22Rv1 (cell line): ENCODE measurements at regions not wholly inside any gene's neighbourhood (a gene's known extent, or its start where the extent isn't known, plus 50 kb on each side); places are given as distances from the start of the nearest gene placed in this dataset.

Experiments
- ZFX ChIP-seq: fragments of 450-650 bp; IDR thresholded peaks from 2 replicates; pipeline ENCODE4 v1.6.1; 2017; ENCODE audit warnings: antibody characterized with exemption, borderline replicate concordance
- TF ChIP-seq, protein P1 (sequence below): fragments of 450-650 bp; IDR thresholded peaks from 2 replicates; pipeline ENCODE4 v1.5.1; 2017; ENCODE audit warnings: mild to moderate bottlenecking

DNA sequence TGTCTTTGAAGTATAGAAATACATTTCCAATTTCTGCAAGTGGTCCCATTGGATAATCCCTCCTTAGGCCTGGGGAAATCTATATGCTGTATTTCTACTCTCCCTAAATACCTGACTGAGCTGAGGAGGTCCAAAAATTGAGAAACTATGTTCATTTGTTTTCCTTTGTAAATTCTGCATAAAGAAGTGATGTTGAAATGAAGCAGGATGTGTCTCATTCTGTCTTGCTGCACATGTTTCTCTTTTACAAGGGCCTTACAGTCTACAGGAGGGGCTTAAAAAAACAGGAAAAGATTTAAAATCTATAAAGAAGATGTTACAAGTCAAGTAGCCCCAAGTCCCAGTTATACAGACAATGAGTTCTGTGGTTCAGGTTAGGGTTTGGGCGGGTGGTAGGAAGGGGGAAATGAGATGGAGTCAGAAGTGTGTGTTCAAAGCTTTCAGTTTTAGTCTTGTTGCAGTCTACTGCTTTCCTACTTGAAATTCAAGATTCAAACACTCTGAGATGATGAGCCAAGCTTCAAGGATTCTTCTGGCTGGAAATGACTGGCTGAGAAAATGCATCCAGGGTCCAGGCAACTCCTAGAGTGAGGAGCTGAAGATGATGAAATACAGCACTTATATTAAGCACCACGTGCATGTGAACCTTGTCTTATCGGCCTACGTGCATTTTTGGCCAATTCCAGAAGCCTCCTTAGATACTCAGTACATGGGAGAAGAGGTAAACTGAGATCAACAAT lies 146.3 kb upstream of the CELF4 start:
- TF ChIP-seq, protein P1, sequence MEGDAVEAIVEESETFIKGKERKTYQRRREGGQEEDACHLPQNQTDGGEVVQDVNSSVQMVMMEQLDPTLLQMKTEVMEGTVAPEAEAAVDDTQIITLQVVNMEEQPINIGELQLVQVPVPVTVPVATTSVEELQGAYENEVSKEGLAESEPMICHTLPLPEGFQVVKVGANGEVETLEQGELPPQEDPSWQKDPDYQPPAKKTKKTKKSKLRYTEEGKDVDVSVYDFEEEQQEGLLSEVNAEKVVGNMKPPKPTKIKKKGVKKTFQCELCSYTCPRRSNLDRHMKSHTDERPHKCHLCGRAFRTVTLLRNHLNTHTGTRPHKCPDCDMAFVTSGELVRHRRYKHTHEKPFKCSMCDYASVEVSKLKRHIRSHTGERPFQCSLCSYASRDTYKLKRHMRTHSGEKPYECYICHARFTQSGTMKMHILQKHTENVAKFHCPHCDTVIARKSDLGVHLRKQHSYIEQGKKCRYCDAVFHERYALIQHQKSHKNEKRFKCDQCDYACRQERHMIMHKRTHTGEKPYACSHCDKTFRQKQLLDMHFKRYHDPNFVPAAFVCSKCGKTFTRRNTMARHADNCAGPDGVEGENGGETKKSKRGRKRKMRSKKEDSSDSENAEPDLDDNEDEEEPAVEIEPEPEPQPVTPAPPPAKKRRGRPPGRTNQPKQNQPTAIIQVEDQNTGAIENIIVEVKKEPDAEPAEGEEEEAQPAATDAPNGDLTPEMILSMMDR, result no peak
- no peak for TF ChIP-seq ZFX
